Hepatic stellate cell (primary cell): ENCODE measurements at regions not wholly inside any gene's neighbourhood (a gene's known extent, or its start where the extent isn't known, plus 50 kb on each side); places are given as distances from the start of the nearest gene placed in this dataset.

ENCODE experiments used
- DNase-seq: peaks from one replicate; pipeline ENCODE4 v3.0.0; 2011; ENCODE audit warnings: low spot score

DNA sequence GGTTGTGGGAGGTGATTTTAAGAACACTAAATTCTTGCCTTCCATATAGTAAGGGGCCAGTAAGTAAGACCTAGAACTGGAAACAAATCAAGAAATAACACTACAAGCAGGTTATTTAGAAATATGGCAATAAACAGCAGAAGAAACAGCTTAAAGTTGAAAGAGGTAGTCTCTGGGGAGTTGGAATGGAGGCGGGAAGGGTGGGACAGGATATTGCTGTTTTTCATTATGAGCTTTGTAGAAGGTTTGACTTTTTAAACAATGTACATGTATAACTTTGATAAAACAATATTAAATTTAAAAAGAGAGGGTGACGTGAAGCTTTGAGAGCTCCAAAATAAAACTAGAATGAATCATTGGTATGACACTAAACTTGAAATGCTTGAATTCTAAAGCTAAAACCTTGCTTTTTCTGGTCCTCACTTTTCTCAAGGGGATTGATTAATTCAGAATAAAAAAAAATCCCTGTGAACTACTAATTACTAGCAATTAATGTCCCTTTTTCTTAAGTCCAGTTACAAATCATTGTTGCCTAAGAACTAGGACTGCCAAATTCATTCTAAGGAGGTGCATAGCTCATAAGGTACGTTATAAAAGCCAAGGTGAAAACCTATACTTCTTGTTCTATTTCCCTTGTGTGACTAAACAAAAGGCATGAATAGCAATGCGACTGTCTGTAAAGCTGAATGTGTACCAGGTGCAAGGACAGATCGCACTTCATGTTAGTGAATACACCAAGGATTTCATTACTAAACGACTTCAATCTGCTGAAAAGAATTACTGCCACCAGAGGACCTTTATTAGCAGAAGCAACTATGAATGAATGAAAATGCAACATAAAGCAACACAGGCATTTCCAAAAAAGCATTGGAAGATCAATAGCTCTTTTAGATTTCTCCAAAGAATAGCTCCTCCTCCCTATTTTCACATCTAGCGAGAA is 177.5 kb downstream of the RBM43 start:
- no peak for DNase-seq

- no peak for DNase-seq
Measured at GRCh38 chr2:151078889-151079288, 182.8 kb downstream of the RBM43 start.

DNA sequence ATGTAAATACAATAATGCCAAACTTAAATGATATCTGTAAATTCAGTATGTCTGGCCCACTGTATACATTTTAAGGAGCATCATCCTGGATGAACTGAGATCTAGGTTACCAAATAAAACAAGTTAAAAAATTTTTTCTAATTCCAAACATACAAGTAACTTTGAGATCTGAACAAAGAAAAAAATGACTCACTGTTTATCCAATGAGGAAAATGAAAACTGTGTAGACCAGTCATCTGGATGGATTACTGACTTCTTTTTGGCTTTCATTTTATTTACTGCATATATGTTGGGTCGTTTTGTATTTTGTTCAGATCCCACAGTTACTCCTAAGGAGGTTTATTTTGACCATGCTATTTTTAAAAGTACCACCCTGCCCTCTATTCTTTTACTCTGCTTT is 189.8 kb downstream of the RBM43 start:
- no peak for DNase-seq

- peak; percentile 6 for DNase-seq
Measured at GRCh38 chr2:151071382-151071781, 190.3 kb downstream of the RBM43 start.

- no peak for DNase-seq
Measured at GRCh38 chr2:151070253-151070652, 191.4 kb downstream of the RBM43 start.

DNA sequence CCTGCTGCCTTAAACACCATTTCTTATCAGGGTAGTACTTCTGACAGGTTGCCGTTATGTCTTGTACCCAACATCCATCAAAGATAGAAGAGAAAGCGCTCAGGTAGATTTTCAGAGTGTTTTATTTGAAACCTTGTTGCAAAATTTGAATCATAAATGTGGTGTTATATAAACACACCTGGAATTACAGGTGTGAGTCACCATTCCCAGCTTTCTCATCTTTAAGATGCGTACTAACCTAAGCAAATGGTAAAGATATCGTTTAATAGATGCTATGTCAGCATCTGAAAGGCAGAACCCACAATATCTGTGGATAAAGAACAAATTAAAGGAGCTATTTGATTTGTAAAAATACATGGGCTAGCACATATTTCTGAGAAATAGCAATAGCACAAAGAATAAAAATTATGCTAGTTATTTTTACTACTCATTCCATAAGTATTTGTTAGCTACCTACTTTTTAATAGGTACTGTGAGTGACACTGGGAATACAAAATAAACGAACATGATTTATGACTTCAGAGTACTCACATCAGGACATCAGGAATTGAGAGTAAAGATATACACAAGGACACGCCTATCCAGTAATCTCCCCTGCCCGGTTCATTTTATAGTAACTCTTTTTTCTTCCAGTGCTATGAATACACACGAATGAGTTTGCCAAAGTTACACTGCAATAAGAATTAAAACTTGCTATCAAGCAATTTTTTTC is 193.8 kb downstream of the RBM43 start:
- DNase-seq: no peak

GRCh38 chr2:151063271-151063670 is 198.4 kb downstream of the RBM43 start:
- DNase-seq: peak; percentile 50

- DNase-seq: no peak
Measured at GRCh38 chr2:151060287-151060686, 201.4 kb downstream of the RBM43 start.

DNA sequence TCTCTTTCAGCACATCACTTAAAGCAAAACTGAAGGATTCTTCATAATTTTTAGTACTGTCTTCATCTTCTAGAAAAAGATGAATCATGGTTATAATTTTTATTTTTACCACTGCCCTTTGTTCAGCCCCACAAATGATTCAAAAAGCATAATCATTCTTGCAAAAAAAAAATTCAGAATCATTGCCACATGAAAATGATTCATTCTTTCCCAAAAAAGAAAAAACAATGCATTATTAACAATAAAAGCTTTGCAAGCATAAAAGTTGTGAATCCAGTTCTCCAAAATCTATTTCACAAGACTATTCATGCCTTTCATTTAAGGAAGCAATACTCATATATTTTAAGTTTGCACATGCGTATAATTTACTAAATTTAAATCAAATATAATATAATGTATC is 204.8 kb downstream of the RBM43 start:
- no peak for DNase-seq

DNA sequence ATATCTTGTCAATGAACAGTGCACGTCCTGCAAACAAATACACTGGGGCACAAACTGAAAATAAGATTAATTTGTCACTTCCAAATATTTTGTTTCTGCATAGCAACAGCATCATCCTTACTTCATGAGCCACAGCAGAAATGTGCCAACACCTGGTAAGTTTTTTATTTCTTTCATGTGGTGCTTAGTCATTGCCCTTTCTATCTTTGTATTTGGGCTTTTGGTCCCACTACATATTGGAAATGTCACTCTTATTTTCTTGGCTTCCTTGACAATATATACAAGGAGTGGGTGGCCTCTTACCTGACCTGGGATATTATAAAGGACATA is 208.0 kb downstream of the RBM43 start:
- no peak for DNase-seq

- DNase-seq: no peak
Measured at GRCh38 chr2:151052850-151053660, 208.6 kb downstream of the RBM43 start.

DNA sequence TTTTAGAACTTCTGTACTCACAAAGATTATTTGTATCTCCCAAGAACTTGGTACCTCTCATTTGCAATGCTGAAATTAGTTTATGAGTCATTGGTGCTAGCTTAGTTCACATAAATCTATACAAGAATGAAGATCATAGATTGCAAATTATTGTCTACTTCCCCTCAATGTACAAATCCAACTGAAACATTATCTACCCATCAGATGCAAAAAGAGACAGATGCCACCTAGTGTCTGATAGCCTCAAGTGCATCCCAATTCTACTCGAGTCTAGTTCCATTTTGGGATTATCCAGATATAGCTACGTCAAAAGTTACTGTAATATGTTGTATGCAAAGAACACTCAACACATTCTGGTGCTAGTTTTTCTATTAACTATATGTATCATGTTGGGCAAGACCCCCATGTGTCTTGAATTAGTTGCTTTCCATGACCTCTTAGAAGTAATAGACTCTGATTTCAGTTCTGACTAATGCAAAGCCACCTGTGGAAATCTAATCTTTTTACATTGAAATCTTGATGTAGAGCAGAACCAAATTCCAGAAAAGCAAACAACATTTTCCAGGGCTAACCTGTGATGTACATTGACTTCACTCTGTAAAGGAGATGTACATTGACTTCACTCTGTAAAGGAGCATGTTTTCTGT is 210.0 kb downstream of the RBM43 start:
- DNase-seq: peak; percentile 22

- DNase-seq: no peak
Measured at GRCh38 chr2:151049746-151050145, 211.9 kb downstream of the RBM43 start.

GRCh38 chr2:151048331-151049054 is 213.2 kb downstream of the RBM43 start:
- DNase-seq: no peak

DNA sequence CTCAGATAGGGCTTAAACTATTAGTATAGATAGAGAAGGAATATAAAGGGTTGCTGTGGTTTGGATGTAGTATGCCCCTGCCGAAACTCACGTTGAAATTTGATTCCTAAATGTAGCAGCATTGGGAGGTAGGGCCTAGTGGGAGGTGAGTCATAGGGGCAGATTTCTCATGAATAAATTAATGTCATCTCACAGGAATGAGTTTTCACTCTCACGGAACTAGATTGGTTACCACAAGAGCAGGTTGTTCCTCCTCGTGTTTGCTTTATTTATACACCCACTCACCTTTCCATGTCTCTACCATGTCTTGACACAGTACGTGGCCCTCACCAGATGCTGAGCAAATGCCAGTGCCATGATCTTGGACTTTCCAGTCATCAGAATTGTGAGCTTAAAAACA is 218.2 kb downstream of the RBM43 start:
- DNase-seq: peak; percentile 20

GRCh38 chr2:151042964-151043363 is 218.7 kb downstream of the RBM43 start:
- no peak for DNase-seq

DNA sequence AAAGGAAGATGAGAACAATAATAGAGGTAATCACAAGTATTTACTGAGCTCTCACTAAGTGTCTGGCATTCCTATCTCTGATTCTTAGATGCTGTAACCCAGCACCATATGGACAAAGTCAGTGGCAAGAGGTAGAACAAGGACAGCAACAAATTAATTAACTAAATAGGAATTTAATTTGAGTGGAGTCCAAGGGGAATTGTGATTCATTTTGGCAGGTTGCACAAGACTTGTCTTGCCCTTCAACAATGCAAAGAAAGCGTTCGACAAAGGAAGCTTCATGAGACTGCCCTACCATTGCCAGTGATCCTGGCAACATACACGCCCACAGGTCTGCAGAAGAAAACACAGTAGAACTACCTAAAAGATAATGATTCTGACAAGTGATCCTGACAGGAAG is 221.6 kb downstream of the RBM43 start:
- no peak for DNase-seq

- DNase-seq: no peak
Measured at GRCh38 chr2:151038516-151038915, 223.1 kb downstream of the RBM43 start.

DNA sequence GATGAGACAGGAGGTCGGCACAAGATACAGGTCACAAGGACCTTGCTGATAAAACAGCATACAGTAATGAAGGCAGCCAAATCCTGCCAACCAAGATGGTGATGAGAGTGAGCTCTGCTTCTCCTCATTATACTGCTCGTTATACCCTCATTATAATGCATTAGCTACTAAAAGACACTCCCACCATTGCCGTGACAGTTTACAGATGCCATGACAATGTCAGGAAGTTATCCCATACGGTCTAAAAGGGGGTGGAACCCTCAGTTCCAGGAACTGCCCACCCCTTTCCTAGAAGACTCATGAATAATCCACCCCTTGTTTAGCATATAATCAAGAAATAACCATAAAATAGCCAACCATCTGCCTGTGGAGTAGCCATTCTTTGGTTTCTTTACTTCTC is 224.2 kb downstream of the RBM43 start:
- no peak for DNase-seq

DNA sequence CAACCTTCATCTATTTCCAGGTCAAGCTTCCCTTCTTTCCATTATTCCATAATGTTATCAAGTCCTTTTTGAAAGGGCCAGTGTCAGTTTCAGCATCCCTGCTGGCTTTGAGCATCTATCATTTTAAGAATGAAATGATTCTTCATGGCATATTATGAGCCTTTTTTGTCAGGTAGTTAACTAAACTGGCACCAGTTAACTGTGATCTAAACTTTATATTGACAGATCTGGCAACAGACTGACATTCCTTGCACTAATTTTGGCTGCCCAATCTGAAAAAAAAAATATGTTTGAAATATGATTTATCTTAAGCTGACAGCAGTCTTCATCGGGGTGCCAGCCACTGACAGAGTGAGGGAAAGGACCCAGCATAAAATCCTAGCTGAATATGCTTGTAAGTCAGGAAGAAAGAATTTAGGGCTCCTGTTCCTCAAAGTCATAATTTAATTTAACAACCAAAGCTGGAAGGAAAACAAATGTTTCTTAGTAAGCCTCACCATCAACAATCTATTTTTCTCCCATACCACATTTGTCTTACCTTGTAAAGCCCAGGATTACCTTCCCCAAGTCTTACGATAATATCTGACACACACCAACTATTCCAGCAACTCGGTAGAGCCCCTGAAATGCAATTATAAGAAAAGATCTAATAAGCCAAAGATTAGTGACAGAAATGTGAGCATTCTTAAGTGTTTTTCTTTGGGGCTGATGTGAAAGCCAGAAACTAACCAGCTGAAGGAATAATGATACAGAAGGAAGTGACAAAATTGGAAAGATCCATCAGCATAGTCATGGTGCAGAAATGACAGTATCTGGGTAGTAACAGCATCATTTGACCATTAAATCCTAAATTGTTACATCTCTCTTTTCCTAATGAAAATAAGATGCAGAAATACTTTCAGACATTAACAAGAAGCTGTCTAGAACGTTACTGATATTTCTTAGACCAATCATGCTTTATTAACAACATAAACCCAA is 228.1 kb downstream of the RBM43 start:
- DNase-seq: no peak
